ENCODE measurements at regions not wholly inside any gene's neighbourhood (a gene's known extent, or its start where the extent isn't known, plus 50 kb on each side); places are given as distances from the start of the nearest gene placed in this dataset.

GRCh38 chr12:59403259-59403932 is 192.4 kb upstream of the SLC16A7 start:
- TF ChIP-seq CTCF (IDR thresholded peaks at IDR 0.05) (peak; percentile 52 to 78 (median 76)), POLR2A (IDR thresholded peaks at IDR 0.05) (no peak)

All from right lobe of liver (tissue), 4 donors.